Urothelium cell line (cell line): ENCODE measurements at regions not wholly inside any gene's neighbourhood (a gene's known extent, or its start where the extent isn't known, plus 50 kb on each side); places are given as distances from the start of the nearest gene placed in this dataset.
A peak's percentile ranks its signal among the peaks of the same experiment; 100 is the strongest.
"Not testable (repeated sequence)": the region's sequence is repeated elsewhere in the genome, so short reads cannot be mapped to it uniquely, and the experiment has no call there.

Experiments
- DNase-seq: peaks from one replicate; pipeline ENCODE4 v3.0.0; 2011; ENCODE audit warnings: low spot score, mixed read lengths
- FAIRE-seq: peaks from 2 replicates; lab custom pipeline; 2011; peaks lifted over from hg19 to GRCh38; lab: Jason Lieb, UNC

DNA sequence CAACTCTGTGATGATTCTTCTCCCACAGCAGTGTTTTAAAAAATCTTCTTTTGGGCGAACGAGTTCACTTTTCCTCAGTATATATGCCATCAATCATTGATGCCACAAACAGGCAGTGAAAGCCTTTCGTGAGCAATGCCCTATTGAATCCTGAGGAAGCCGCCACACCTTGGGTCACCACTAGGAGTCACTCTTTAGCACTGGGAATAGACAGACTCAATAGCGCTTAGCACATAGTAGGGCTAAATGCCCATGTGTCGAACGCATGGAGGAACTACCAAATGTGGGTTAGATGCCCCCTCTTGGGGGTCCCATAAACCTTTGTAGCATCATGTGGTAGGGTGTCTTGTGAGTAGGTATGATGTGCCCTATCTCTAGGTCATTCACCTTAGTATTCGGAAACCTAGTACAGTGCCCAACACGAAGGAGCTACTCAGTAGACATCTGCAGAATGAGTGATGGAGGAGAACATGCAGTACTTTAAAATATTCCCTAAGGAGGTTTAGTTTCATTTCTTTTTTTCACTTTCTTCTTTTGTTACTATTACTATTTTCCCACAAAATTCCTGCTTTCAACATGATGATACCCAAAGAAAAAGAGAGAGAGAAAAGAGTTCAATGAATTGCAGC, 603.7 kb downstream of the BNC2 start:
- FAIRE-seq = no peak
- DNase-seq = peak; percentile 7

DNA sequence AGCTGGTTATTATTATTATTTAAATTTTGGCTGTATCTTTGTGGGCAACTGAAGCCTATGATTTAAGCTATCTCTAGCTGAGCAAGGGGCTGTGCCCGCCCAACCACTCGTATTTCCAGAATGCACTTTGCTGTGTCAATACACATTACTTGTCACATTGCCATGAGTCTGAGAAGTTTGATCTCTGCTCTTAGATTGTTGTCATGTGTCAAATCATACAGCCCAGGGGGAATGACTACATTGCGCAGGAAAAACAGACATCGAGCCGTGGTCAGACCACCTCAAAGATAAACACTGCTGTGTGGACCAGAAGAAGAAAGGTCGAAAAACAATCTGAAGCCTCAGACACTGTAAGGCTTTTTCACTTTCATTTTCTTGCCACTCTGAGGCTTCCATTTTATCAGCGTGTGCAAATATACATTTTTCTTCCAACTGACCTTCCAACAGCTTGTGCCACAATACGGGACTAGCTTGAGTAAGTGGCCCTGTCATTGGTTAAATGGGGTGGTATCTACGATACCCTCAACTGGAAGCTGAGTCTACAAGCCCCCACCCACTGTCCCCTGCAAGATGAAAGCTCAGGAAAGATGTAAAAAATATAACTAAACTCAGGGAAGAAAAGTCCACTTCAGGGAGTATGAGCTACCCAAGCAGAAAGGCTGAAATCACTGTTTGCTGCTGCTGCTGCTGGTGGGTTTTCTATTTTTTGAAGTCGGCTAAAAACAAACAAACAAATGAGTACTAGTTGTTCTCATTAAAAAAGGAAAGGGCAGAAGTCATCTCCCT, 603.0 kb downstream of the BNC2 start:
- DNase-seq = no peak
- no peak for FAIRE-seq

DNA sequence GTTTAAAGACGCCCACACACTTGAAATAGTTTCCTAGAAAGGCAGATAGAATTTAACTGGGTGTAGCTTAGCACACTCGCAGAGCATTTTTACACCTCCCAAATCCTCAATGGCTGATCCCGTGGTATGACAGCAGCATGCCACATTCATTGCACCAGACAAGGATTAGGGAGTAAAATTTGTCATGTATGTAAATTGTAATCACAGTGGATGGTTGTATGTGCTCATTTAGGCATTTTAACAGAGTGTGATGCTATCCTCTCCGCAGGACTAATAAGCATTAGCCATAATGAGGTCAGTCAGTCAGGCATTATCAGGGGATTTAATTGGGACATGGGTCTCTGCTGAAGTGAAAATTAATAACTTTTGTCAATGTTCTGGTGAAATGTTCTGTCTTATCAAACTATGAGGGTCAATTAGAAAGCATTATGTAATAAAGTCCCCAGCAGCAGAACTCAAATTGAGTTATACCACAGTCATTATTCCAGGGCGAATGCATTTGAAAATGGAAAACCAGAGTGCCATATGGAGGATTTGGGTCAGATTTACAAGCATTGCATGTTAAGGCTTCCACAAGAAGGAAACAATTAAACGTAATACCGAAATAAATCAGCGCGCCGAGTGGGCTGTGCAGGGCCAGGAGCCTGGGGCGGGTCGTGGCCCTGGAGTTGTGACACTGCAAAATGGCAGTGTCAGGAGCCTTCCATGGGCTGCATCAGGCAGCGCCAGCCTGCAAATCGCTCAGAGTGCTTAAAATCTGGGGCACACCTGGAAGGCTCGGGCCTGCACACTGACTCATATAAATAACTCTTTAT, 602.2 kb downstream of the BNC2 start:
- DNase-seq (no peak), FAIRE-seq (no peak)

DNA sequence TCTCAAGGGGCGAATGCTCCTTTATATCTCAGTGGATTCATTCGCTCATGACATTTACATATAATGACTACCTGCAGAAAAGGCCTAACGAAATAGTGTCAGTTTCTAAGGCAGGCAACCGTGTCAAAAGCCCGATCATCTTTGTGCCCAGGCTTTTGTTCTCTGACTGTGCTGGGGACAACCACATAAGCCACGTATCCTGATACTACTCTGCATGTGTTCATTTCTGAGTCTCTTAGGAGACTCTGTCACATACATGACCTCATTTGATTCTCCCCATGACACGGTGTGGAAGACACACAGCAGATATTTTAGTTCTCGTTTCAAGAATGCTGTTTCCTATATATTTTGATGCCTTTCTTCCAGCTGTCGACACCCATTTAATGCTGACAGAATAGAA, 598.5 kb downstream of the BNC2 start:
- FAIRE-seq (no peak), DNase-seq (no peak)

DNA sequence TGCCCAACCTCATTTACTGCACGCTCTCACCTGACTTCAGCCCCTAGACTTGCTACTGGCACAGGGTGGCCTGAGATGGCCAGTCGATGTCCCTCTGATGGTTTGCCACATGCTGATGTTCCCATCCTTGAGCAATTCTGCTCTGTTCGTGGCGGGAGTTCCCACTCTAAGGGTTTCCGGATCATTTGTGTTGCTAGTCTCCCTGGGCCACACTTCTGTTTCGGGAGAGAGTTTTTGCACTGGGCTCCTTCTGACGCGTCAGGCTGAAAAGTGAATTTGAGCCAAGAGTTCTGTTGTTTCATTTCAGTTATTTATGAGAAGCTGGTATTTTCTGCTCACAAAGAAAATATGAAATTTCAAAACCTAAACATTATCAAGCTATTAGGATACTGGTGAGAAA, 597.7 kb downstream of the BNC2 start:
- DNase-seq (no peak), FAIRE-seq (no peak)

DNA sequence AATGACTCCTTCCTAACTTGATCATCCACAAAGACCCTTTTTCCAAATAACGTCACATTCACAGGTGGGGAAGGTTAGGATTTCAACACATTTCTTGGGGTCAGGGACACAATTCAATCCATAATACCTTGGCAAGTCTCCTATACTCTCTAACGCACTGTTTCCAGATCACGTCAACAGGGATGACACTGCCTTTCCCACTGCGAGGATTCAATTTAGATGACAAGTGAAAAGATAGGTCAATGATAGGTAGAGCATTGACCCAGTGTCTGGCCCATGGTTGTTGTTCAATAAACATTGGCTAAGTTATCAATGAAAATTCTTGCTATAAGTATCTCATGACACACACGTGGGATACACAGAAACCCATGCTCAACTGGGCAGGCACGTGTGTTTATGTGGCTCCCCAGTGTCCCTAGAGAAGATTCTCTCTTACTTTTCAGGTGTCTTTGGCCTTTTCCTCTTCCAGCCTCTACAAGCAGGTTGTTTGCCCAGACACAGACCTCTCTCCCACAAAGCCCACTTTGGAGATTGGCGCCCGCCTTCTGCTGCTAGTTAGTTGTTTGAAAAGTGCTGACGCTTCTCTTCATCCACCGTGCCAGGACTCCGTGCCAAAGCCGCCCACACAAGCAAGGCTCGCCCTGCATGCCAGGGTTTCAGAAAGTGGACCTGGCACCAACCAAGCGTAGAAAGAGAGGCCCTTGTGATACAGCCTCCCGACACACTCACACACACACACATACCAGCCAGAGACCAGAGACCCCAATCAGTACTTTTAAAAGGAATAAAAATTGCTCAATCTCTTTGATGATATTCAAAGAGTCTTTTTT, 594.5 kb downstream of the BNC2 start:
- no peak for FAIRE-seq

DNA sequence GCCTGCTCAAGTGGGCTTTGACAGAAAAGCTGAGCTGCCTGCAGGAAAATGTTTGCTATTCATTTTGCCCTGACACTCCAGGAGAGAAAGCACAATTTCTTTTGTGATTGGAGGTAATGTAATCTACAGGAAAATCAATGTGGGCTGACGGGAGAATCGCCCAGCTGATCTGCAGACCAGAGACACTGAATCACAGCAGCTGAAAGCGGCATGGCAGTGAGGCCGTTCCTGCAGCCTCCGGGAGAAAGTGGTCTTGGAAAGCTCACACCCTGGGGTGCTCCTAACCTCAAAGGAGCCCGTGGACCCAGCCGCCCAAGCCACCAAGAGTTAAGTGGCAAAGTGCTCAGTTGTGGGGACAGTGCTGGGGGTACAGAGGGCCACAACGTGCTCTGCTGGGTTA, 593.6 kb downstream of the BNC2 start:
- FAIRE-seq (no peak), DNase-seq (no peak)

More for the DNA sequence above, 594.5 kb downstream of the BNC2 start:
- DNase-seq = no peak

DNA sequence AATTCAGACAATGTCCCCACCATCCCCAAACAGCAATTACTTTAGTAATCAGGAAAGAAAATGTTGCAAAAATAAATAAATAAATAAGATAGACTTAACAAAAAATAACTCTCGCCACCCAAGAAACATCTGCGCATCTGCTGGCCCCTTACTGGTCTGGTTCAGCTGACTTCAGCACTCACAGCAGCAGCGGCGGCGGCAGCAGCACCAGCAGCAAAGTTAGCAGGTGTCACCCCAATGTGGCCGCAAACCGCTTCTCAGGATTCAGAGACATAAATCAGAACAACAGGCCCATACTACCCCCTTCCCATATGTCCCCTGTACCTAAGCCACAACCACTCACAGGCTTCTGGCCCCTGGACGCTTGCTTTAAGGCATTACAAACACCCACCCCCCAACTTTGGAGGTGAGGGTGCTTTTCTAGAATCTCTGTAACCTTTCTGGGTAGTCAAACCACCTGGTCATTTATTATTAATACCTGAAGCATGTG, 593.0 kb downstream of the BNC2 start:
- FAIRE-seq = no peak
- no peak for DNase-seq

DNA sequence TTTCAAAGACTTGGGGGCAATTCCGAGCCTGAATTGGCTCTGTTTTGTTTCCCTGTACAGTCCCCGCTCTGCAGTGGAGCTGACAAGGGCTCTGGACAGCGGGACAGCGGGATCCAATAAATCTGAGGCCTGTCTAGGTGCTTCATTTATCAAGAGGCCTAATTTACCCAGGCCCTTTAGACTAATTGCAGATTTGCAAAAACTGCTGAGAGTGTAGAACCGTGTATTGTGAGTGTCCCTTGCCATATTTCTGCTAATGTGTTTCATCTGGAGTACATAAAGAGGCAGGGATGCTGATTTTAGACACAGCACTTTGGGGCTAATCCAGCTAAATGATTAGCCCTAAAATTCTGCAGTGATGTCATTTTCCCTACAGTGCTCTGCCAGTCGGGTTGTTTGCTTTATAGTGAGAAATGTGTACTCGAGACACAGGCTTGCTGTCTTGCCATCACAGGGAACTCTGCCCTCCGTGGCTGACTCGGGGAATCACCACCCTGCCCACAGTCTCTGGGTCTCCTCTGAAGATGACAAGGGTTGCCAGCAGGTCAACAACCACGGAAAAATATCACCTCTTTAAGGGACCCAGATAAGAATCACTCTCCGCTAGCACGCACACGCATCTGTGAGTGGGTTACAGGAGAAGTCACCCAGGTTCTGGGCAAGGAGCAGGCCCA, 592.0 kb downstream of the BNC2 start:
- FAIRE-seq (no peak), DNase-seq (no peak)

DNA sequence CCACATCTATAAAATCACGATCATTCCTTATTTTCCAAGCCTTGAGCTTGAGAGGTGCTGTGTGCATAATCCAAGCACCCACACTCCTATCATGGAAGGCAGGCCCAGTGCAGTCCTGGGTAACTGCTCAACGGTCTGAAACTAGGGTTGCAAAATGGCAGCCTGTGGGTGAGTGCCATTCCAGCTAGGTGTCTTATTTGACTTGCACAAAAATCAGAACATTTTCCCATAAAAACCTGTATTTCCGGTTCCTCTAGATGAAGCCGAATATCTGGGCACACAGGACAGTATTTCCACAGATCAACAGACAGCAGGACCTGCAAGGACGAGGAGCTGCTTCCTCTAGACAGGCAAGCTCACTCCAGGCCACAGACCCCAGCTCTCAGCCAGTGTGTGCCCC, 588.8 kb downstream of the BNC2 start:
- FAIRE-seq = no peak

DNA sequence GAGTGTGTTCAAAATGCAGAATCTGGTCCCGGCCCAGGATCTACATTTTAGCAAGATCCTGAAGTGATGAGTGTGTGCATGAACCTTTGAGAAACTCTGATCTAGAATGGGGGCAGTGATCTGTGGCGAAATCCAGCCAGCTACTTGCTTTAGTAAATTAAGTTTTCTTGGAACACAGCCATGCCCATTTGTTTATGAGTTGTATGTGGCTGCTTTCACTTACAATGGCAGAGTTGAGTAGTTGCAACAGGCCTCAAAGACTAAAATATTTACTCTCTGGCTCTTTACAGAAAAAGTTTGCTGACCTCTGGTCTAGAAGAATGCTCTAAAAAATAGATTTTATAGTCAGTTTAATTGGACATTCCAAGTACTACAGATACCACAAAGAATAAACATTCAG, 588.3 kb downstream of the BNC2 start:
- no peak for FAIRE-seq
- no peak for DNase-seq

More for the DNA sequence above, 588.8 kb downstream of the BNC2 start:
- no peak for DNase-seq

DNA sequence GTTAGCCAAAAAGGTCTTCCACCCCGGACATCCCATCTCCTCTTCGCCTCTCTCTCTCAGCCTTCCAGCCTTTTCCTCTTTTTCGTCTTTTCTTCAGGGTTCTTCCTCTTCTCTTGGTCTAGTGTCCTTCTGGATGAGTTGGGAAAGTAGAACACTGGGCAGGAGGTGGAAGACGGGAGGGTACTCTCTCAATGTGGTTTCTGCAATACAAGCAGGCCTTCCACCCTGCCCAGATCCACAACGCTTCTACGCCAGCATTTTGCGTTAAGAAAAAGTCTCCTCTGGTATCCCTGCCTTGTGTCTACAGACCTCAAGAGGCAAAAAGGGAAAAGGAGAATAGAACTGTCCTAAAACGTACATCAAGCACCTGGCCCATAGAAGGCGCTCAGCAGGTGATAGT, 587.8 kb downstream of the BNC2 start:
- no peak for FAIRE-seq

DNA sequence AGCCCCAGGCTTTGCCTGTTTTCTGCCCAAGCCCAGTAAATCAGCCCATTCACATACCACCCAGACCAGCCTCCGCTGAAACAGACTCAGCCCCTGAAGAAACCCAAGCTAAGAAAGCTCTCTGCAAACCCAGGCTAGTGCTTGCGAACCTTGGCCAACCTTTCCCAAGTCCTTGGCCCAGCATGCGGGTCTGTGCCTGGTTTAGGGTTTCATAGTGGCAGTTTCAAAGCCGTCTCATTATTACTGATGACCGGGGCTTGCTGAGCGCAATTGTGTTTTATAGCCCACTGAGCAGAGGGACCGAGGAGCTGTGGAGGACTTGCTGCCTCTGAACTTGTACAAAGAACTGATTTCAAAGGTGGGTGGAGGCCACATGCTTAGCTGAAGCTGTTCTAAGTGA, 584.3 kb downstream of the BNC2 start:
- DNase-seq (no peak), FAIRE-seq (no peak)

More for the DNA sequence above, 587.8 kb downstream of the BNC2 start:
- DNase-seq = no peak

DNA sequence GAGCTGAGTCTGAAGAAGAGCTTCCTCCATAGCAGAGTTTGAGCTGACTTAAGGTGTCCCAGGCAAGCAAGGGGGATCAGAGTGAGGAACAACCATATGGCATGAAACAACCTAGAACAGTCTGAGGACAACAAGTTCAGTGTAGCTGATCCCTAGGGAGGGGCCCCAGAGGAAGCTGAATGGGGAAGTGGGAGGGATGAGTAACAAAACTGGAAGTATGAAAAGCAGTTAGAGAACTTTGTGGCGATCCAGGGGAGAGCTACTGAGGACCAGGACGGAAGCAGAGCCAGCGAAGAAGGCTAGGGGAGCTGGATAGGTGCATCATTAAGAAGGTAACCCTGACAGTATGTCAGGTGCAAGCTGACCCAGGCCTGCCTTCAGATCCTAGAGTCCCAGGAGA, 580.8 kb downstream of the BNC2 start:
- no peak for DNase-seq
- FAIRE-seq = no peak

DNA sequence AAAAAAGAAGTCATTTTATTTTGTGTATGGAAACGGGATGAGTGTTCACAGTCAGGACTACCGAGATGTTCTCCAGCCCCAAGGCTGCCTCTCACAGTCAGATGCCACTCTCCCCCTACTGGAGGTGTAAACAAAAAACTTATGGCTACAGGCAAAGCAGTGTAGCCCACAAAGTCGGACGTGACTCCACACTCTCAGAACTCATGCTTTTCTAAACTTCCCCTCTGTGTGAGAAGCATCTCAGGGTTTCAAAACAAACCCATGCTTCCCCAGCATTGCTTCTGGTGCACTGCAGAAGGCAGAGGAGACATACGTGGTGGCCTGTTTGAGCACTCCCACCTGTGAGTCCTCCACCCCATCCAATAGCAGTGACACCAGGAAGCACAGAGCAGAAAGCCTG, 580.3 kb downstream of the BNC2 start:
- FAIRE-seq (no peak), DNase-seq (no peak)

DNA sequence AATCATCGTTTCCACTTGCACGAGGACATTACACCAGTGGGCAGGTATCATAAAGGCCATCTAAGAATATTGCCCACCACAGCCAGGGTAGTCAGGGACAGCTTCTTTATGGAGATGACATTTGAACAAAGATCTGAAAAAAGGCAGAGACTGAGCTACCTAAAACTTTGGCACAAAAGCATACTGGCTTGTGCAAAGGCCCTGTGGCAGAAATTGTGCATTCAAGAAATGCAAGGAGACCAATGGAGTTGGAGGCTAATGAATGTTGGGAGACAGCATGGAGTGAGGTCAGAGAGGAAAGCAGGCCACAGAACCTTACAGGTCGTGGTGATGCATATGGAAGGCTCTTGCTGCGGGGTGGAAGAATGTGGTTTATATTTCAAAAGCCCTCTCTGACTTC, 578.5 kb downstream of the BNC2 start:
- no peak for FAIRE-seq
- no peak for DNase-seq

DNA sequence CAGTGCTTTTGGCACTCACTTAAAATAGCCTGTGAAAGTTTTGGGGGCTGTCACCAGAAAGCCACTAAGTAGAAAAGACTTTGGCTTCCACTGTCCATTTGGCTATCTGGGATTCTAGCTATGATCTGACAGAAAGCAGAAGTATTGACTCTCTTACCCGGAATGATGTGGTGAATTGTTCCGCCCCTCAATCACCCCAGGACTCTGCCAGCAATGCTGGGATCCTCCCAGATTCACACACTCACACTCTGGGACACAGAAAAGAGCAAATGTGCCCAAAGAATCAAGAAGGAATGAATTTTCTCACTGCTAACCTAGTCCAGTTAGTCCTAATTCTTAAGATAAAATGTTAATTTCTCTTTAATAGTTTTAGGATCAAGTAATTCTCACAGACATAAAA, 576.9 kb downstream of the BNC2 start:
- no peak for DNase-seq
- FAIRE-seq = no peak

DNA sequence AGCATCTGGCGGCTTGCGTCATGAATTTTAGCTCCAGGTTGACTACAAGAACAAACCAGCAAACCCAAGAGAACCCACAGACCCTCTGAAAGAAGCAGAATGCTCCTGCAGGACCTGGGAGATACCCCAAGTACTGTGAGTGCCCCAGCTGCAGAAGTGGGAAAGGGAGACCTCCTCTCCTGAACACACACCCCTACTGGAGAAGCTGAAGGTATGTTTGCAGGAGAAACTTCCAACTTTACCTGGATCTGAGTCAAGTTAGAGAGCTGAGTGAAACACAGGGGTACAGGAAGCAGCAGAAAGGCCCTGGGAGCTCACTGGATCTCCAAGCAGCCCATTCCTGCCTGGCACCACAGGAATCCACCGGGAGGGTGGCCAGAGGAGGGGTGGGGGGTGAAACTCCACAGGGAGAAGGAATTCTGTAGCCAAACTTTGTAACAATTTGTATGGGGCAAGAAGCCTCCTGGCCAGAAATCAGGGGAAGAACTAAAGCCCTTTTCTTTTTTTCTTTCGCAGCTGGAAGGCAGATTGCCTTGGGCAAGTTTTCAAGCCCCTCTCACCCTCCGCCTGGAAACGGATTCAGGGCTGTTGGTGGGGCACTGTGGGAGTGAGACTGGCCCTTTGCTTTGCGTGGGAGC, 576.2 kb downstream of the BNC2 start:
- FAIRE-seq (no peak), DNase-seq (no peak)

DNA sequence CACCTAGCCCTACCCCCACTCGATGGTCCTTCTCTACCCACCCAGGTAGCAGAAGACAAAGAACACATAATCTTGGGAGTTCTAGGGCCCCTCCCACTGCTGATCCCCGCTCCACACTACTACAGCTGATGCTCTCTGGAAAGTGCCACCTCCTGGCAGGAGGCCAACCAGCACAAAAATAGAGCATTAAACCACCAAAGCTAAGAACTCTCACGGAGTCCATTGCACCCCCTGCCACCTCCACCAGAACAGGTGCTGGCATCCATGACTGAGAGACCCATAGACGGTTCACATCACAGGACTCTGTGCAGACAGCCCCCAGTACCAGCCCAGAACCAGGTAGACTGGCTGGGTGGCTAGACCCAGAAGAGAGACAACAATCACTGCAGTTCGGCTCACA, 575.5 kb downstream of the BNC2 start:
- not testable (repeated sequence) for DNase-seq, FAIRE-seq

DNA sequence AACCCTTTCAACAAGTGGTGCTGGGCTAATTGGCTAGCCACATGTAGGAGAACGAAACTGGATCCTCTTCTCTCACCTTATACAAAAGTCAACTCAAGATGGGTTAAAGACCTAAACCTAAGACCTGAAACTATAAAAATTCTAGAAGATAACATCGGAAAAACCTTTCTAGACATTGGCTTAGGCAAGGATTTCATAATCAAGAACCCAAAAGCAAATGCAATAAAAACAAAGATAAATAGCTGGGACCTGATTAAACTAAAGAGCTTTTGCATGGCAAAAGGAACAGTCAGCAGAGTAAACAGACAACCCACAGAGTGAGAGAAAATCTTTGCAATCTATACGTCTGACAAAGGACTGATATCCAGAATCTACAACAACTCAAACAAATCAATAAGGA, 571.1 kb downstream of the BNC2 start:
- not testable (repeated sequence) for FAIRE-seq, DNase-seq
